GM21737 (cell line): ENCODE measurements at regions not wholly inside any gene's neighbourhood (a gene's known extent, or its start where the extent isn't known, plus 50 kb on each side); places are given as distances from the start of the nearest gene placed in this dataset.

ENCODE experiments used
- ATAC-seq: cut with Tn5 transposase; IDR thresholded peaks from one replicate; pipeline ENCODE4 v1.9.1; 2021; ENCODE audit warnings: mild to moderate bottlenecking, moderate library complexity; ENCODE audit not compliant: unreplicated experiment

- no peak for ATAC-seq
Observed at GRCh38 chr5:67361932-67362729, 165.5 kb upstream of the CD180 start.

DNA sequence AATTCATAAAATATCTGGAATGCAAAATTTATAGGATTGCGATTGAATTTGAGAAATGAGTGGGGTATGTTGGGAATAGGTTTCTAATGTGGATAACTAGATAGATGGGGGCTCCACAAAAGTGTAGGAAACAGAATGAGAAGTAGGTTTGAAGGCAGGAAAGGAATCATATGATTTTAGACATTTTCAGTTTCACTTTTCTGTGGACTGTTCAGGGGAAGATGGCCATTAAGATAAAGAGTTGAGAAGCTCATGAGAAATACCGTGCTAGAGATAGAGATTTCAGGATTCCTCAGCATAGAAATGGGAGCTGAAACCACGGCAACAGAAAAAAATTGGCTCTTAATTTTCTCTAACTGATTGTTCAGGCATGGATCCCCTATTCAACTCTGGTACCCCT is 163.4 kb upstream of the CD180 start:
- no peak for ATAC-seq

DNA sequence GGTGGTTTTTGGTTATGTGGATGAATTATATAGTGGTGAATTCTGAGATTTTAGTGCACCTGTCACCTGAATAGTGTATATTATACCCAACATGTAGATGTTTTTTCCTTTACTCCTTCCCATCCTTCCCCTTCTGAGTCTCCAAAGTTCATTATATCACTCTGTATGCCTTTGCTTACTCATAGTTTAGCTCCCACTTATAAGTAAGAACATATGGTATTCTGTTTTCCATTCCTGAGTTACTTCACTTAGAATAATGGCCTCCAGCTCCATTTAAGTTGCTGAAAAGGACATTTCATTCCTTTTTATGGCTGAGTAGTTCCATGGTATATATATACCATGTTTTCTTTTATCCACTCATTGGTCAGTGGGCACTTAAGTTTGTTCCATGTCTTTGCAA is 161.6 kb upstream of the CD180 start:
- ATAC-seq = no peak

GRCh38 chr5:67355120-67355713 is 158.6 kb upstream of the CD180 start:
- no peak for ATAC-seq

DNA sequence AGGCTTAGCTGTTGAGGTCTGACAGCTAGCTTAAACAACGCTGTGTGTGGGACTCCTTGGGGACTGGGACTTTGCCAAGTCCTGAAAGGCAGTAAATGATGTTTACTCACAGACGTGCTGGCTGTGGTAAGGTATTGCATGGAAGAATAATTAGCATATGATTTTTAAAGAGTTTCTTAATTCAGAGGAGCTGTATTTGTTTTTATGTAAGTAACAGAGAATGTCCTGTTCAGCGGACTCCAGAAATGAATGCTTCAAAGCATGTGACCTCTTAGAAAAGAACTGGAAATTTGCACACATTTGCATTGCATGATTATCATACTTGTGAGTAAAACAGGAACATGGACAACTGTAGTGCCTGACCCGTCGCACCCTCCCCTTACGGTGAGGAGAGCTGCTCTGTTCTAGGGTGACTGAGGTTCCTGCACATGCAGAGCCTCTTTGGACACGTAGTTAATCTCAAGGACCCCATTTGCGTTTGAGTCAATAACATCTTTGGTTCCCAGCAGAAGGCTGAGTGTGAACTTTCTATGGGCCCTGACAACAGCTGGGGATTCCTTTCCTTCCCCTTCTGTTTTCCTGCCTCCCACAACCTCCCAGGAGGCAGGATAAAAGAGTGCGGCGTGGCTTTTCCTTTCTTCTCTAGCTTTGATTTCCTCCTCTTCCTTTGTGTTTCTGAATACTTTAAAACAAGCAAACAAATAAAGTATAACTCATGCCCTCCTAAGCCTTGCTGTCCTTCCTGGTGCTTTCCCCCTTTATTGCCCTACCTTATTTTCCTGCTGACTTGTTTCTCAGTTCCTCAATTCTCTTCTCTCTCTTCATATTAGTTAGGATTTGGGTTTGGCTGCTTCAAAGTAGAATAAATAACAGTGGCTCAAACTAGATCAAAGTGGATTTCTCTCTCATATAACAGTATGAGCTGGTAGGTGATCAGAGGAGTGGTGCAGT is 157.2 kb upstream of the CD180 start:
- ATAC-seq = no peak

GRCh38 chr5:67350618-67351201 is 154.1 kb upstream of the CD180 start:
- ATAC-seq = no peak

GRCh38 chr5:67350185-67350584 is 153.6 kb upstream of the CD180 start:
- ATAC-seq = no peak

- ATAC-seq = no peak
Observed at GRCh38 chr5:67347821-67348220, 151.2 kb upstream of the CD180 start.

- ATAC-seq = no peak
Observed at GRCh38 chr5:67346611-67347010, 150.0 kb upstream of the CD180 start.

DNA sequence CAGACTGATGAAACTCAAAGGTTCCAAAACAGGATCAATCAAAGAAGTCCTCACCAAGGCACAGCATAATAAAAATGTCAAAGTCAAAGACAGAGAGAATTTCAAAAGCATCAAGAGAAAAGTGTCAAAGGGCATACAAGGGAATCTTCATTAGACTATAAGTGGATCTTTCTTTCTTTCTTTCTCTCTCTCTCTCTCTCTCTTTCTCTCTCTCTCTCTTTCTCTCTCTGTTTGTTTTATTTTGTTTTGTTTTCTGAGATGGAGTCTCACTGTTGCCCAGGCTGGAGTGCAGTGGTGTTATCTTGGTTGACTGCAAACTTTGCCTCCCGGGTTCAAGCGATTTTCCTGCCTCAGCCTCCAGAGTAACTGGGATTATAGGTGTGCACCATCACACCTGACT is 148.3 kb upstream of the CD180 start:
- ATAC-seq = no peak

GRCh38 chr5:67343835-67344234 is 147.2 kb upstream of the CD180 start:
- no peak for ATAC-seq

DNA sequence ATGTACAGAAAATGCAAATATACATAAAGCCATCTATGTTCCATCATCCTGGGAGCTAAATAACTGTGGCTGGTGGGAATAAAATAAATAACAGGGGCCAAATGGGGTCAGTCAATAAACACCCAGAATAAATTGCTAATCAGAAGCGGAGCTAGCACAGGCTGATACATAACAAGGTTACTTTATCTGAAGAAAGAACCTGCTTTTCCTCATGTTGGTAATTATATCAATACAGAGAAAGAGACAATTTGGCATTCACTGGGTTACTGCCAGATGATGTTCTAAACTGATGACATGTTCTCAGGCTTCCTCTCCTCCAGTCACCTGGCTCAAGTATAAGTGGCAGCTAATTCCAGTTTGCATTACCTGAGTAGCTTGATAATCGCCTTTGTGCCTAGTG is 144.9 kb upstream of the CD180 start:
- ATAC-seq = no peak

- ATAC-seq = no peak
Observed at GRCh38 chr5:67339219-67339767, 142.7 kb upstream of the CD180 start.

DNA sequence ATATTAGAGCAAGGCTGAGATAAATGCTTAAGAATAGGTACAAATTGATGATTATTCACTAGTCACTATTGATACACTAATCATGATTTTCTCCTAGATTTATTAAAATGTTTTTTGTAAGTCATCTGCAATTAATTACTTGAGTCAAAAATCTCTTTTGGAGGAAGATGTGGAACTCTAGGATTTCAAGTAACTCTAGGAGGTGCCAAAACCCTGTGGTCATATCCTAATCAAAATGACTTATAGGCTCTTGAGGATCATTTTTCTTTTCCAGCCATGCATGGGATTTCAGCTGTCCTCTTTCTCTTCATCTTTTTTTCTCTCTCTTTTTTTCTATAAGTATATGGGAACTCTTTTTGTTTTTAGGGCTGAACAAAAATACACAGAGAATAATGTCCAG is 141.8 kb upstream of the CD180 start:
- no peak for ATAC-seq

DNA sequence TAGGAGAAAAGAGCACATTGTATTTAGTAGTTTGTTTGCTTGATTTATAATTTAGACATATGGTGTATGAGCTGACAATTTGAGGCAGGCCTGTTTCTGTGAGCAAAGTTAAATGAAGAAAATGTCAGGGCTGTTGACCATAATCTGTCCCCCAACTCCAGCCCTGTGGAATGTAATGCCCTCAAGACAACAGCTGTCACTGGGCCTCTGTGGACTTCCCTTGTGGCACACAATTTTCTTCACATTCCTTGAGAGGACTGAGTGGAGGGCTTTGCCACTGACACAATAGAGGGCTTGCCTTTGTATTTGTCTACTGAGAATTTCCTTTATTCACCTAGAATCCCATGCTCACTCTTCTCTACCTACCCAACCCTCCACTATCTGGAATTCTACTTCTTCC is 141.2 kb upstream of the CD180 start:
- ATAC-seq = no peak

DNA sequence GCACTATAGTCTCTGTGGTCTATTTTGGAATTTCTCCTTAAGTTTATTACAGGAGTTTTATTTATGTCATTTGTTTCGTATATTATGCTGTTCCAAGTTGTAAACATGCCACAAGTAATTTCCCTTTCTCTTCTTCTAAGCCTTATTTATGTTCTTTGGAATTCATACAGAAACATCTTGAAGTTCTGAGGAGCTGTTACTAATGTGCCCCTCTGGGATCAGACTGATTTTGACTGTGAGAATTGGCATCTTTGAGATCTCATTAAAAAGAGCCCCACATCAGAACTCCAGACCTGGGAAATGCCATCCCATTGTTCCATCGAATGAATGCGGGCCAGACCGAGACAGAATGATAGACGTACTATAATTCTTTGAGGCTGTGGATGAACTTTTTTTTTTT is 138.8 kb upstream of the CD180 start:
- ATAC-seq = no peak

GRCh38 chr5:67334373-67334772 is 137.8 kb upstream of the CD180 start:
- ATAC-seq = no peak

DNA sequence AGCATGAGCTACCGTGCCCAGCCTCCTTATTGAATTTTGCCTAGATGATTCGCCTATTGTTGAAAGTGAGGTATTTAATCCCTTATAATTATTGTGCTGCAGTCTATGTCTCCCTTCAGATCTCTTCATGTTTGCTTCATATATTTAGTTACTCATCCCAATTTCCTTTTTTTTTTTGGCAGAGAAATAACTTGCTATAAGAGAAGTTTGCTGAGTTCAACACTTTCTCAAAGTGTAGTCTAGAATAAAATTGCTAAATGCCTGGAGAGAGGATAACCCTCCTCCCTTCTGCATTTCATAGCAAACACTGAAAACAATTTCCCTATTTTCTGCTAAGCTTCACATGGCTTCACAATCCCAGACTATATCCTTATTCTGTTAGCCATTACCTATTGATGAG is 136.6 kb upstream of the CD180 start:
- no peak for ATAC-seq

DNA sequence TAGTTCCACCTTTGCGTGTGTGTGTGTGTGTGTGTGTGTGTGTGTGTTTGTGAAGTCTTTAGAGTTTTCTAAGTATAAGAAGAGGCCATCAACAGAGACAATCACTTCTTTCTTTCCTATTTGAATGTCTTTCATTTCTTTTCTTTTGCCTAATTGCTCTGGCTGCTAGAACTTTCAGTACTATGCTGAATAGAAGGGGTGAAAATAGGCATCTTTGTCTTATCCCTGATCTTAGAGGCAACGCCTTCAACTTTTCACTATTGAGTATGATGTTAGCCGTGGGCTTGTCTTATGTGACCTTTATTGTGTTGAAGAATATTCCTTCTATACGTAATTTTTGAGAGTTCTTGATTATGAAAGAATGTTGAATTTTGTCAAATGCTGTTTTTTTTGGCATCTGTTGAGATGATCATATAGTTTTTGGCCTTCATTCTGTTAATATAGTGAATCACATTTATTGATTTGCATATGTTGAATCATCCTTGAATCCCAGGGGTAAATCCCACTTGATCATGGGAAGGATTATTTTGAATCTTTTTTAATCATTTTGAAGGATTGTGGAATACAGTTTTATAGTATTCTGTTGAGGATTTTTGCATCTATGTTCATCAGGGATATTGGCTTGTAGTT is 134.8 kb upstream of the CD180 start:
- ATAC-seq = no peak

DNA sequence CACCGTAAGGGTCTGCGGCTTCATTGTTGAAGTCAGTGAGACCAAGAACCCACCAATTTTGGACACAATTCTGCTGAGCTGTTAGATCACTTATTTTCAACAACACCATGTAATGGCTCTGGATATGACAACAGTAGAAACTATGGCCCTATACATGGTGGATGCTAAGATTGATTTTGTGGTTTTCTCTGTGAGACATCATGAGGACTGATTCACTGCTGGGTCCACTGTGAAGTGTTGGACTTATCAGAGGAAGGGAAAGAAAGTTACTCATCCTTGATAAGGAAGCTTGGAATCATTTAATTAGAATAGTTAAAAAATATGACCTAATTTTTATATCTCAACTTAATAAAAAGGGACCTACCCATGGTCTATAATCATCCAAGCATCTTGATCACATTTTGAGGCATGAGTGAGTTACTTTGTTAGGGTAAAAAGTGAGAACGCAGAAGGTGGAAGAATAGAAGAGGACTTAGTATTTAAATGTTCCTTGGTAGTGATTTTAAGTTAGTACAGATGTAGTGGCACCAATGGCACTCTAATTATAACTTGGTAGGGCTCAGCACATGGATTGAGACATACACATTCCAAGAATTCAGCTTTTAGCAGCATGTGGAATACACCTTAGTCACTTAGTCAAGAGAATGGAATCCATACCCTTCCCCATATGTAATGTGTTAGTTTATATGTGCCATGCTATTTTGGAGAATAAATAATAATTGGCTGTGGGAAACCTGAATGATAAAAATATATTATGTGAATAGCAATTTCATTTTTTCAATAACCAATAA is 123.5 kb upstream of the CD180 start:
- ATAC-seq = no peak
